K562 (cell line): ENCODE measurements at regions not wholly inside any gene's neighbourhood (a gene's known extent, or its start where the extent isn't known, plus 50 kb on each side); places are given as distances from the start of the nearest gene placed in this dataset.

ENCODE experiments used
- ATAC-seq: fragments of 200-7000 bp; cut with Tn5 transposase; 3 replicates; pipeline ENCODE4 v1.9.1; 2020; ENCODE audit warnings: moderate library complexity
- BruUV-seq: library from RNA; stranded (reverse); fragments of 400-500 nt; replicated peaks from 2 replicates; lab custom pipeline; 2021; lab: Mats Ljungman, UMichigan
- CTCF ChIA-PET: fragments of 300-600 bp; formaldehyde crosslinking; extraction: SDS; loops from one replicate; lab custom pipeline; 2021; ENCODE audit warnings: low intra/inter-chr PET ratio; lab: Yijun Ruan, JAX
- POLR2A ChIA-PET: fragments of 300-600, 350-650 bp; sonication (Branson Sonifier 250); formaldehyde crosslinking; extraction: SDS; loops from one replicate; lab custom pipeline; 2021; ENCODE audit warnings: antibody characterized with exemption, inconsistent platforms; lab: Yijun Ruan, JAX
- DNase-seq, 4 experiments: peaks; one replicate each; pipeline versions ENCODE4 v3.0.0 to v3.0.0-alpha.2; 2011 to 2018; ENCODE audit warnings: low spot score in 3 of 4, mixed read lengths in 3 of 4; ENCODE audit errors: extremely low read depth in 1 of 4
- FAIRE-seq: peaks from 2 replicates; lab custom pipeline; 2011; peaks lifted over from hg19 to GRCh38; lab: Jason Lieb, UNC
- H2AFZ ChIP-seq: 2 replicates; pipeline ENCODE4 v1.6.0; 2011; ENCODE audit warnings: low read depth, low read length, control low read depth, inconsistent platforms
- H3K27ac ChIP-seq: fragments of 200-600 bp; 3 replicates; pipeline ENCODE4 v1.8.0; 2011; ENCODE audit warnings: low read depth, mild to moderate bottlenecking, control low read depth, inconsistent platforms, low read length, moderate library complexity, mixed read lengths; ENCODE audit errors: extremely low read depth
- H3K27me3 ChIP-seq, 2 experiments: fragments of 300-600 bp in 1 of 2; 2 replicates in 1 of 2; 3 replicates in 1 of 2; pipeline versions ENCODE4 v1.6.0 to v1.8.0; 2011; ENCODE audit warnings: inconsistent platforms in 2 of 2, low read length in 2 of 2, mild to moderate bottlenecking in 1 of 2, mixed read lengths in 1 of 2, moderate library complexity in 1 of 2; ENCODE audit not compliant: control insufficient read depth in 2 of 2, insufficient read depth in 2 of 2
- H3K36me3 ChIP-seq: fragments of 300-600 bp; 3 replicates; pipeline ENCODE4 v1.8.0; 2011; ENCODE audit warnings: mild to moderate bottlenecking, low read length, inconsistent platforms; ENCODE audit not compliant: control insufficient read depth, insufficient read depth
- H3K4me1 ChIP-seq, 2 experiments: fragments of 200-600 bp in 1 of 2; replicated peaks in 1 of 2; 2 replicates in 1 of 2; 3 replicates in 1 of 2; pipeline versions ENCODE4 v1.5.1 to v1.8.0; 2011; ENCODE audit warnings: inconsistent platforms in 2 of 2, low read length in 2 of 2, mild to moderate bottlenecking in 1 of 2, mixed read lengths in 1 of 2, moderate library complexity in 1 of 2; ENCODE audit not compliant: control insufficient read depth in 2 of 2, insufficient read depth in 2 of 2
- H3K4me2 ChIP-seq: 2 replicates; pipeline ENCODE4 v1.6.1; 2011; ENCODE audit warnings: low read length, control low read depth, inconsistent platforms, mixed read lengths; ENCODE audit not compliant: insufficient read depth
- H3K4me3 ChIP-seq: fragments of 200-600 bp; sonication (generic), shearing (Covaris generic); 2 replicates; pipeline ENCODE4 v1.5.1; 2016; ENCODE audit warnings: control low read depth, inconsistent platforms
- H3K79me2 ChIP-seq: fragments of 200-600 bp; 3 replicates; pipeline ENCODE4 v1.8.0; 2011; ENCODE audit warnings: low read length, inconsistent platforms; ENCODE audit not compliant: control insufficient read depth, insufficient read depth
- H3K9ac ChIP-seq, 2 experiments: 2 replicates each; pipeline versions ENCODE4 v1.6.0 to v1.6.1; 2011; ENCODE audit warnings: low read depth in 2 of 2, low read length in 2 of 2, control low read depth in 1 of 2, inconsistent platforms in 1 of 2, mild to moderate bottlenecking in 1 of 2, mixed read lengths in 1 of 2; ENCODE audit not compliant: insufficient read depth in 1 of 2
- H3K9me1 ChIP-seq: one replicate; pipeline ENCODE4 v1.6.0; 2011; ENCODE audit warnings: inconsistent platforms, mild to moderate bottlenecking, low read length, moderate library complexity; ENCODE audit not compliant: control insufficient read depth, insufficient read depth
- H3K9me3 ChIP-seq: replicated peaks from 2 replicates; pipeline ENCODE4 v1.5.1; 2011; ENCODE audit warnings: low read depth, low read length, inconsistent platforms; ENCODE audit not compliant: control insufficient read depth, insufficient read depth
- H4K20me1 ChIP-seq: replicated peaks from 2 replicates; pipeline ENCODE4 v1.6.1; 2011; ENCODE audit warnings: low read length, inconsistent platforms, mixed read lengths; ENCODE audit not compliant: control insufficient read depth, insufficient read depth
- BRD9 ChIP-seq: fragments of 450-650 bp; IDR thresholded peaks from 2 replicates; pipeline ENCODE4 v1.6.1; 2018; ENCODE audit warnings: low read depth; ENCODE audit not compliant: partially characterized antibody
- CBX2 ChIP-seq: fragments of 200-600 bp; sonication (generic); IDR thresholded peaks from one replicate; pipeline ENCODE4 v1.6.1; 2012; ENCODE audit warnings: mild to moderate bottlenecking, low read length, inconsistent platforms; ENCODE audit not compliant: insufficient read depth, poor library complexity, severe bottlenecking
- CHCHD3 ChIP-seq: fragments of 250-450 bp; sonication (Bioruptor Pico); IDR thresholded peaks from 2 replicates; pipeline ENCODE4 v2.1.2; 2022; ENCODE audit warnings: mild to moderate bottlenecking
- FOSL1 ChIP-seq: fragments of 200-800 bp; sonication (Bioruptor generic); conservative IDR thresholded peaks from 2 replicates; pipeline ENCODE4 v1.6.1; 2016; ENCODE audit warnings: missing genetic modification characterization, missing compliant biosample characterization
- IRF2 ChIP-seq: sonication (generic); formaldehyde crosslinking; IDR thresholded peaks from 2 replicates; pipeline ENCODE4 v1.8.1; 2022; ENCODE audit warnings: mild to moderate bottlenecking, missing genetic modification reagents
- KDM2B ChIP-seq: fragments of 250-450 bp; sonication (Bioruptor Pico); IDR thresholded peaks from 2 replicates; pipeline ENCODE4 v1.8.0; 2021; ENCODE audit warnings: mild to moderate bottlenecking, moderate library complexity
- LEF1 ChIP-seq: fragments of 450-650 bp; IDR thresholded peaks from 2 replicates; pipeline ENCODE4 v1.6.1; 2016; ENCODE audit warnings: mild to moderate bottlenecking
- NCOA1 ChIP-seq: fragments of 450-650 bp; IDR thresholded peaks from 2 replicates; pipeline ENCODE4 v1.6.1; 2016; ENCODE audit warnings: low read depth
- NFXL1 ChIP-seq: fragments of 450-650 bp; formaldehyde crosslinking; IDR thresholded peaks from 2 replicates; pipeline ENCODE4 v1.4.0; 2021; ENCODE audit warnings: mild to moderate bottlenecking
- TAL1 ChIP-seq: fragments of 450-650 bp; IDR thresholded peaks from 2 replicates; pipeline ENCODE4 v1.6.1; 2016; ENCODE audit warnings: mild to moderate bottlenecking
- ZNF280A ChIP-seq: fragments of 450-650 bp; IDR thresholded peaks from 2 replicates; pipeline ENCODE4 v1.6.1; 2018; ENCODE audit warnings: mild to moderate bottlenecking, low read depth; ENCODE audit not compliant: partially characterized antibody
- ZNF780A ChIP-seq: fragments of 250-450 bp; sonication (Bioruptor Pico); IDR thresholded peaks from 2 replicates; pipeline ENCODE4 v1.5.0; 2021; ENCODE audit warnings: mild to moderate bottlenecking
- WGBS: fragments of 100-300 bp; shearing (Covaris generic); methylation state at CpG from one replicate; pipeline ENCODE4 v1.1.6; 2016; ENCODE audit warnings: low coverage, mixed read lengths; ENCODE audit not compliant: insufficient coverage; ENCODE audit errors: missing lambda C conversion rate; 5-methylcytosine and 5-hydroxymethylcytosine counted together
- in situ Hi-C: fragments of 300-500 bp; cut with MboI; formaldehyde crosslinking; loops from 4 replicates; pipeline ENCODE4 v1.15.0; 2018; ENCODE audit warnings: inconsistent platforms, mixed read lengths
- intact Hi-C: fragments of 100-400 bp; cut with micrococcal nuclease; formaldehyde crosslinking; loops from 2 replicates; pipeline ENCODE4 v1.14.2; 2022
- TF ChIP-seq, protein P1 (sequence below): fragments of 250-450 bp; sonication (Bioruptor Pico); IDR thresholded peaks from 2 replicates; pipeline ENCODE4 v1.5.0; 2020; ENCODE audit warnings: mild to moderate bottlenecking

- TF ChIP-seq CBX2: no peak
These were observed 698.8 kb downstream of the BRD1 start (continued) for GRCh38 chr22:49128874-49129273.

DNA sequence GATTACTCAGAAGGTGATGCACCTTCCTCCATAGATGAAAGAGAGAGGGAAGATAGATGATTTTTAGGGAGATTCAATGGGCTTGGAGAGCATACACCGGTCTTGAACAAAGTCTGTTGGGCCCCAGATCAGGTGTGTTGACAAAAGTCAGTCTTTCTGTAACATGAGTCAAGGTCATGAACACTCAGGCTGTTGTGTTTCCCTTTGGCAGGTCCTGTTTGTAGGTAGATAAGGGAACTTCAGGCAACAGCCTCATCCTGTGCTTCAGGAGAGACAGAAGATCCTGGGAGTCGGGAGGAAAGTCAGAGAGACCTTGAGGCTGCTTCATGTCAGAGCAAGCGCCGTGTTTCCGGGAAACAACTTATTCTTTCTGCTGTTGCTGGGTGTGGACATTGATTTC, 703.1 kb downstream of the BRD1 start:
- Histone ChIP-seq H3K27me3 (peaks cover 0 to 1% of the 10 kb centered on the region in 2 experiments; a peak in 1 of 5 replicates), H3K4me3 (no peak overlapping the region), H3K36me3 (no peaks in the 10 kb centered on the region), H3K4me2 (no peak overlapping the region), H3K9ac (no peak overlapping the region), H3K9me3 (no peaks in the 10 kb centered on the region), H3K79me2 (no peaks in the 10 kb centered on the region), H3K4me1 (no peaks in the 10 kb centered on the region), H3K27ac (no peak overlapping the region), H3K9me1 (no peaks in the 10 kb centered on the region), H4K20me1 (no peaks in the 10 kb centered on the region), H2AFZ (no peak overlapping the region)
- DNase-seq (no peak), FAIRE-seq (no peak), ATAC-seq (no peak)
- POLR2A ChIA-PET: no interaction called here
- WGBS: 1% methylated on average over 5 of the region's 5 CpGs
- no peak for TF ChIP-seq BRD9
- no peak for TF ChIP-seq ZNF280A
- no peak for TF ChIP-seq FOSL1 (tag)
- no peak for TF ChIP-seq NCOA1
- no peak for TF ChIP-seq ZNF780A (CRISPR knock-in tag)
- no peak for TF ChIP-seq LEF1
- TF ChIP-seq KDM2B (CRISPR knock-in tag): no peak
- TF ChIP-seq CHCHD3 (CRISPR knock-in tag): no peak
- TF ChIP-seq NFXL1: no peak
- TF ChIP-seq IRF2 (CRISPR knock-in tag): no peak
- no peak for TF ChIP-seq TAL1
- TF ChIP-seq, protein P1, sequence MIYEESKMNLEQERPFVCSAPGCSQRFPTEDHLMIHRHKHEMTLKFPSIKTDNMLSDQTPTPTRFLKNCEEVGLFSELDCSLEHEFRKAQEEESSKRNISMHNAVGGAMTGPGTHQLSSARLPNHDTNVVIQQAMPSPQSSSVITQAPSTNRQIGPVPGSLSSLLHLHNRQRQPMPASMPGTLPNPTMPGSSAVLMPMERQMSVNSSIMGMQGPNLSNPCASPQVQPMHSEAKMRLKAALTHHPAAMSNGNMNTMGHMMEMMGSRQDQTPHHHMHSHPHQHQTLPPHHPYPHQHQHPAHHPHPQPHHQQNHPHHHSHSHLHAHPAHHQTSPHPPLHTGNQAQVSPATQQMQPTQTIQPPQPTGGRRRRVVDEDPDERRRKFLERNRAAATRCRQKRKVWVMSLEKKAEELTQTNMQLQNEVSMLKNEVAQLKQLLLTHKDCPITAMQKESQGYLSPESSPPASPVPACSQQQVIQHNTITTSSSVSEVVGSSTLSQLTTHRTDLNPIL (CRISPR knock-in tag): no peak
- BruUV-seq: no TSS peak
- CTCF ChIA-PET: no interaction called here
- in situ Hi-C loops (no loop called here), intact Hi-C loops (no loop called here)
